GM21515 (cell line): ENCODE measurements at regions not wholly inside any gene's neighbourhood (a gene's known extent, or its start where the extent isn't known, plus 50 kb on each side); places are given as distances from the start of the nearest gene placed in this dataset.
"Not testable (repeated sequence)": the region's sequence is repeated elsewhere in the genome, so short reads cannot be mapped to it uniquely, and the experiment has no call there.

Experiments used
- ATAC-seq: cut with Tn5 transposase; IDR thresholded peaks from one replicate; pipeline ENCODE4 v1.9.1; 2021; ENCODE audit not compliant: unreplicated experiment

DNA sequence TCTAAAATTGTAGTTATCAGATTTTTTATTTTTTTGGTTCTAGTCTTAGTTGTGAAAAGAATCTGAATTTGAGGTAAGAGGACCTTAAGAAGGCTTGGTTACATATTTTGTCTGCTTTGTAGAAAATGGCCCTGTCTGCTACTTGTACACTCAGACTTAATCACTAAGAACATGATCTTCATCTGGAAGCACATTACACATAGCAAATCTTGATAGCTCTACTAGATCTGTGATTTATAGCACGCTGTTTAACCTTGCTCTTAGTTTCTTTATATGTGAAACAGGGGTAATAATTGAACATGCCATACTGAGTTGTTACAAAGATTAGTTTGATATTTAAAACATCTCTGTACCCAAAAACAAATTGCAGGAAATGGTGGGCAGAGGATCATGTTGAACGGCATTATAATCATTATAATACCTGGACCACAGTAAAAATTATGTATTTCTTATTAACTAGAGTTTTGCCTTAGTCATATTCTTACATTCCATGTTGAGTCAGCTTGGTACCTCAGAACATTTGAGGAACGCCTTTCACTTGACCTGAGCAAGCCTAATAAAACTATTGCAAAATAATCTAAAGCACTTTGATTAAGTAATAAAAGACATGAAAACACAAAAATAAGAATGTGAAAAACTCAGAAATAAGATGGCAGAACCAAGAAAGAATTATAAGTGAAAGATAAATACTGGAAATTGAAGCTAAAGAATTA lies 738.0 kb upstream of the AADAT start:
- no peak for ATAC-seq

DNA sequence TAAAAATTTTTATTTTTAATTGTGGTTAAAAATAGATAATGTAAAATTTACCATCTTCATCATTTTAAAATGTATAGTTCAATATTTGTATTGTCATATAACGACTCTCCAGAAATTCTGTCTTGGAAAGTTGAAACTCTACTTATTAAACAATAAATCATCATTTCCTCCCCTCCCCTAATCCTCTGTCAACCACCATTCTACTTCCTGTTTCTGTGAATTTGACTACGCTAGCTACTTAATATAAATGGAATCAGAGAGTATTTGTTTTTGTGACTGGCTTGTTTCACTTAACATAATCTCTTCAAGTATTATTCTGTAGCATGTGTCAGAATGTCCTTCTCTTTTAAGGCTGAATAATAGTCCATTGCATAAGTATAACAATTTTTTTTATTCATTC lies 729.0 kb upstream of the AADAT start:
- no peak for ATAC-seq

DNA sequence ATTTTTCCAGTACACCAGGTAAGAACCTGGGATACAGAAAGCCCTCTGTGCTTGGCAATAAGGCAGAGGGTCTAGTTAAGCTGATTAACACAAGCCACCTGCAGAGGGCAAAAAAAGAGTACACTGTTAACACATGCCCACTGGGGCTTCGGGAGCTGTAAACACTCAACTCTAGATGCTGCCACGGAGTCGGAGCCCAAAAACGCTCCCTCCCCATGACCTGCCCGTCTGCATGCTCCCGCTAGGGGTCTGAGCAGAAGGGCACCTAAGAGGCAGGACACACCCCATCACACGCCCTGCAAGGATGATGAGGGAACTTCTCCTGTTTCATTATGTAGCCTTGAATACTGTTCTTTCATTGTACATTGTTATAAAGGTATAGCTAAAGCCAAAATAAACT lies 715.6 kb upstream of the AADAT start:
- ATAC-seq: no peak

GRCh38 chr4:170804930-170805329 lies 715.2 kb upstream of the AADAT start:
- ATAC-seq: no peak

DNA sequence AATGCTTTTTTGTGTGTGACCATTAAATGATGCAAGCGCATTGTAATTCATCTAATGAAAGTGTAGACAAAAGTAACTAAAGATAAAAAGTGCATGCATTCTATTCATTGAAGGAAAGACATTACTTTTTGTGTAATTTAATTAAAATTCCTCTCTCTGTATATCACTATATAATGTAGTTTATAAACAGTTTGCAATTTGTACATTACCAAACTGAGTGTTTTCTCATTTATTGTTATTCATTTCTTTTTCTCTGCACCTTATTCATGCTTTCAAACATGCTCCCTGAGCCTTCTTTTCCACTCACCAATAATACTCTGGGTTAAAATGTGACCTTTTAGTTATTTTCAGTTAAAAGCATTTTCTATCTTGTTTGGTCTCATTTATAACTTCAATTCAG lies 713.7 kb upstream of the AADAT start:
- no peak for ATAC-seq

- ATAC-seq: no peak
Observed at GRCh38 chr4:170801771-170802170, 712.0 kb upstream of the AADAT start.

GRCh38 chr4:170794525-170794924 lies 704.8 kb upstream of the AADAT start:
- ATAC-seq: no peak

- not testable (repeated sequence) for ATAC-seq
Observed at GRCh38 chr4:170788540-170789051, 698.8 kb upstream of the AADAT start.

DNA sequence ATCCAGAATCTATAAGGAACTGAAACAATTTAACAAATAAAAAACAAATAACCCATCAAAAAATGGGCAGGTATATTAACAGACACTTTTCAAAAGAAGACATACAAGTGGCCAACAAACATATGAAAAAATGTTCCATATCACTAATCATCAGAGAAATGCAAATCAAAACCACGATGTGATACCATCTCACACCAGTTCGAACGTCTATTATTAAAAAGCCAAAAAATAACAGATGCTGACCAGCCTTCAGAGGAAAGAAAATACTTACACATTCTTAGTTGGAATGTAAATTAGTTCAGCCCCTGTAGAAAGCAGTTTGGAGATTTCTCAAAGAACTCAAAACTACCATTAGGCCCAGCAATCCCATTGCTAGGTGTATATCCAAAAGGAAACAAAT lies 687.9 kb upstream of the AADAT start:
- no peak for ATAC-seq

GRCh38 chr4:170776983-170777382 lies 687.2 kb upstream of the AADAT start:
- no peak for ATAC-seq

- no peak for ATAC-seq
Observed at GRCh38 chr4:170775851-170776250, 686.1 kb upstream of the AADAT start.

- ATAC-seq: no peak
Observed at GRCh38 chr4:170773709-170774273, 684.0 kb upstream of the AADAT start.

DNA sequence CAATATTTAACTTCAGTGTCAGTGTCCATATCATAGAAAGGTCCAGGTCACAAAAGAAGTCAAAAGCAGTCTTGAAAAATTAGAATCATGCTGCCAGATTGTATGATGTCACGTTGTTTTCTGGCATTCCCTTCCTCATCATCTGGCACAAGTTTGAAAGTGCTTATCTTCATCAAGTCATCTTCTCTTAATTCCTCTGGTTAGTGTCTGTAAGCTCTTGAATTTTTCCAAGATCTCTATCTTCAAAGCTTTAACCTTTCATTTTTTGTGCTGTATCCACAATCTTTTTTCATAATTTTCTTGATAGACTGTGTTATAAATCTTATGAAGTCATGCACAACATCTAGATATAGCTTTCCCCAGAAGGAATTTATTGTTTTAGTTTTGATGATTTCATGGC lies 682.7 kb upstream of the AADAT start:
- ATAC-seq: no peak

DNA sequence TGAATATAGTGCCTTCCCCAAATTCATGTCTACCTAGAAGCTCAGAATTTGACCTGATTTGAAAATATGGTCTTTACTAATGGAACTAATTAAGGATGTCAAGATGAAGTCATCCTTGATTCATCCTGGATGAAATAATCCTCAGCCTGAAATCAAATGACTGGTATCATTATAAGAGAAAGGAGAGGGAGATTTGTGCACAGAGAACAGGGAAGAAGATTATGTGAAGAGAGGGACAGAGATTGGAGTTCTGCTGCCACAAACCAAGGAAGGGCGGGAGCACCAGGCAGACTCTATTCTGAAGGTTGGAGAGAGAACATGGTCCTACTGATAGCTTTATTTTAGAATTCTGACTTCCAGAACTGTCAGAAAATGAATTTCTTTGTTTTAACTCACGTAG lies 680.9 kb upstream of the AADAT start:
- ATAC-seq: no peak

DNA sequence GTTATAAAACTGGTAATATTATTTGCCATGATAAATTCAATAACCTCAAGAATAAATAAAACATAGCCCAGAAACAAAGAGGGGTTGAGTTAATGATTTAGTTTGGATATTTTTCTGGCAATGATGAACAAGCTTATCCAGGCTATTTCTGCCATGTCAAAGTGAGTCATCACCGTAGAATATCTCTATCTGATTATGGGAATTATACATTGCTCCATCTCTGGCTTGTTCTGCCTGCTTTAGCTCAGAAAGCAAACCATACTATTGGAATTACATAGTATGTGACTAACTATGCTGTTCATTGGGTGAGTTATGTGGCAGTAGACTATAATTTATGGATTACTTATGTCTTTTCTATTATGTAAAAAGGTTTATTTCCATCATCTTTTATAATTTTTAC lies 680.1 kb upstream of the AADAT start:
- ATAC-seq: no peak

DNA sequence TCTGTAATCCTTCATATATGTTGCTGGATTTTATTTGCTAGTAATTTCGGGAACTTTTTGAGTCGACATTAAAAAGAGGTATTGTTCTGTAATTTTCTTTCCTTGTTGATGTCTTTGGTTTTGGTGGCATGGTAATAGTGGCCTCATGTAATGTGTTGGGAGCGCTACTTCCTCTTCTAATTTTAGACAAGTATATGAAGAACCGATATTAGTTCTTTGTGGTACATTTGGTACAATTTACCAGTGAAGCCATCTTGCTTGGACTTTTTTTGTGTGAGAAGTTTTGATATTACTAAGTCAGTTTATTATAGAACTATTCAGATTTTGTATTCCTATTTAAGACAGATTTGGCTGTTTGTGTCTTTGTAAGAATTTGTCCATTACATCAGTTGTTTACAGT lies 669.2 kb upstream of the AADAT start:
- ATAC-seq: no peak

DNA sequence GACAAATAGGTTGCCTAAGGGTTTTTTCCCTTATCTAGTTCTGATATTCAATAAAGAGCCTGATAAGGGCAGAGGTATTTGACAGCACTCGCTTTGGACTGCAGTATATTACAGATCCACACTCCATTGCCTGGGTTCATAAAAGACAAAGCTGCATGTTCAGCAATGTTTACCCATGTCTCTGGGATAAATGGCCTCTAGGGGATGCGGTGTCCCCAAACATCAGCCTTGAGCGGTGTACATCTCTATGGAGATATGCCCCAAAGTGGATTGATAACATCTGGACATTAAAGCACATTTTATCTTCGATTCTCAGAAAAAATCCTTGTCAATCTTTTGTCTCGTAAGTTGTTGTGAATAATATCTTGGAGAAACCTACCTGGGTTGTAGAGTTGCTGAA lies 660.8 kb upstream of the AADAT start:
- no peak for ATAC-seq

DNA sequence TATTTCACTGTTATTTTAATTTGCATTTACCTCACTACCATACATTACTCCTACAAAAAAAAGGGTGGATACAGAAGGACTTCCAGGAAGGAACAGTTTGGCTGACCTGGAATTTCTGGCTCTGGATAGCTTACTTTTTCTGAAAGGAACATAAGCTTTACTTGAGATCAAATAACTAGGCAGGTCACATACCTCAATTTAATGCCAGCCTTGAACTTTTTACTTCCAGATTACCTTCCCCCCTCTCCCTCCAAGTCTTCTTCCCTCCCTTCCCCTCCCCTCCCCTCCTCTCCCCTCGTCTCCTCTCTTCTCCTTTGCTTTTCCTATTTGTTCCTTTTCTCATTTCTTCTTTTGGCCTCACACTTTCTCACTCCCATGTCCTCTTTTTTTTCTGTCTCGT lies 659.2 kb upstream of the AADAT start:
- ATAC-seq: no peak

GRCh38 chr4:170743633-170744032 lies 653.9 kb upstream of the AADAT start:
- ATAC-seq: no peak

- no peak for ATAC-seq
Observed at GRCh38 chr4:170741856-170742255, 652.1 kb upstream of the AADAT start.

DNA sequence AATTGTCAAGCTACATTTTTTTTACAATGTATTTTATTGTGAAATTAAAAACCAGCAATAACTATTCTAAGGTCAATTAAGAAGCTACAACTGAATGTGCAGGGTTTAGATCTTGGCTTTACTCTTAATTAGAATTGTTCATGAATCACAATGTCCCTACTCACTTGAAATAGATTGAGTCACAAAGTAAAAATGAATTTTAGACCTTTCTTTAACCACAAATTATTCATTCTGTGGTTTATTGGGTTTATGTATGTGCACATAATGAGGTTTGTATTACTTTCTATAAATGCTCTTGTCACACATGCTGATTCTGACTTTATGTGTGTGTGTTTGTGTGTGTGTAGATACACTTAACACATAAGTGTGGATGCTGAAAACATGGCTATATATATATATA lies 647.0 kb upstream of the AADAT start:
- ATAC-seq: no peak

GRCh38 chr4:170729897-170730296 lies 640.1 kb upstream of the AADAT start:
- no peak for ATAC-seq

- ATAC-seq: no peak
Observed at GRCh38 chr4:170729236-170729635, 639.5 kb upstream of the AADAT start.
